Nephron progenitor cell (in vitro differentiated cells): ENCODE measurements at regions not wholly inside any gene's neighbourhood (a gene's known extent, or its start where the extent isn't known, plus 50 kb on each side); places are given as distances from the start of the nearest gene placed in this dataset.

Experiments
- DNase-seq: peaks from one replicate; pipeline ENCODE4 v3.0.0; 2021
- H3K27ac Mint-ChIP-seq: 2 replicates; pipeline ENCODE4 v1.8.0; 2021; ENCODE audit warnings: mild to moderate bottlenecking, moderate library complexity, mixed read lengths
- H3K27me3 Mint-ChIP-seq: 2 replicates; pipeline ENCODE4 v1.8.0; 2021; ENCODE audit warnings: mild to moderate bottlenecking, low read depth, mixed read lengths; ENCODE audit not compliant: poor library complexity
- H3K36me3 Mint-ChIP-seq: 2 replicates; pipeline ENCODE4 v1.8.0; 2021; ENCODE audit warnings: low read depth, mixed read lengths
- H3K4me1 Mint-ChIP-seq: 2 replicates; pipeline ENCODE4 v1.8.0; 2021; ENCODE audit warnings: mixed read lengths
- H3K4me3 Mint-ChIP-seq: 2 replicates; pipeline ENCODE4 v1.8.0; 2021; ENCODE audit warnings: mild to moderate bottlenecking, moderate library complexity, mixed read lengths
- H3K9me3 Mint-ChIP-seq: 2 replicates; pipeline ENCODE4 v1.8.0; 2021; ENCODE audit warnings: mild to moderate bottlenecking, moderate library complexity, mixed read lengths
- TF ChIP-seq, protein P1 (sequence below): fragments of 200-600 bp; sonication (generic); IDR thresholded peaks from 2 replicates; pipeline ENCODE4 v1.5.0; 2021; ENCODE audit warnings: antibody characterized with exemption

DNA sequence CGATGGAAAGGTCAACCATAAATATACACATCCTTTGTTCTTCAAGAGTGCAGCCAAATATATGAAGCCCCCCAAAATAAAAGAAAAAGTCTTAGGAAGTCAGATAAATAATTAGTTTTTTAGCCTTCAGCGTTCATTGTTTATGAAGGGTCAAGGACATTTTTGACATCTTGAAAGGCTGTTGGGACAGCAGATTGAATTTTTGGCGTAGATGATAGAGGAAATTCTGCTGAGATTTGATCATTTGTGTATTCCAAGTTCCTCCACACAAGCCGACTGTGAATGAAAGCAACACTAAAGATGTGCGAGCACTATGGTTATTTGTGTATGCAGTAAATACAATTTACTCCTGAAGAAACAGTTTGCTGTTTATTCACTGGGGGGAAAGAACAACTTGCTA lies 177.8 kb upstream of the PARD3B start:
- no peak for DNase-seq
- Mint-ChIP-seq H3K27me3 (peaks cover 5% of the 10 kb centered on the region), H3K4me1 (peaks cover 23% of the 10 kb centered on the region), H3K9me3 (peaks cover 4% of the 10 kb centered on the region), H3K4me3 (no peak overlapping the region), H3K27ac (no peak overlapping the region), H3K36me3 (no peaks in the 10 kb centered on the region)
- TF ChIP-seq, protein P1, sequence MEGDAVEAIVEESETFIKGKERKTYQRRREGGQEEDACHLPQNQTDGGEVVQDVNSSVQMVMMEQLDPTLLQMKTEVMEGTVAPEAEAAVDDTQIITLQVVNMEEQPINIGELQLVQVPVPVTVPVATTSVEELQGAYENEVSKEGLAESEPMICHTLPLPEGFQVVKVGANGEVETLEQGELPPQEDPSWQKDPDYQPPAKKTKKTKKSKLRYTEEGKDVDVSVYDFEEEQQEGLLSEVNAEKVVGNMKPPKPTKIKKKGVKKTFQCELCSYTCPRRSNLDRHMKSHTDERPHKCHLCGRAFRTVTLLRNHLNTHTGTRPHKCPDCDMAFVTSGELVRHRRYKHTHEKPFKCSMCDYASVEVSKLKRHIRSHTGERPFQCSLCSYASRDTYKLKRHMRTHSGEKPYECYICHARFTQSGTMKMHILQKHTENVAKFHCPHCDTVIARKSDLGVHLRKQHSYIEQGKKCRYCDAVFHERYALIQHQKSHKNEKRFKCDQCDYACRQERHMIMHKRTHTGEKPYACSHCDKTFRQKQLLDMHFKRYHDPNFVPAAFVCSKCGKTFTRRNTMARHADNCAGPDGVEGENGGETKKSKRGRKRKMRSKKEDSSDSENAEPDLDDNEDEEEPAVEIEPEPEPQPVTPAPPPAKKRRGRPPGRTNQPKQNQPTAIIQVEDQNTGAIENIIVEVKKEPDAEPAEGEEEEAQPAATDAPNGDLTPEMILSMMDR: no peak

DNA sequence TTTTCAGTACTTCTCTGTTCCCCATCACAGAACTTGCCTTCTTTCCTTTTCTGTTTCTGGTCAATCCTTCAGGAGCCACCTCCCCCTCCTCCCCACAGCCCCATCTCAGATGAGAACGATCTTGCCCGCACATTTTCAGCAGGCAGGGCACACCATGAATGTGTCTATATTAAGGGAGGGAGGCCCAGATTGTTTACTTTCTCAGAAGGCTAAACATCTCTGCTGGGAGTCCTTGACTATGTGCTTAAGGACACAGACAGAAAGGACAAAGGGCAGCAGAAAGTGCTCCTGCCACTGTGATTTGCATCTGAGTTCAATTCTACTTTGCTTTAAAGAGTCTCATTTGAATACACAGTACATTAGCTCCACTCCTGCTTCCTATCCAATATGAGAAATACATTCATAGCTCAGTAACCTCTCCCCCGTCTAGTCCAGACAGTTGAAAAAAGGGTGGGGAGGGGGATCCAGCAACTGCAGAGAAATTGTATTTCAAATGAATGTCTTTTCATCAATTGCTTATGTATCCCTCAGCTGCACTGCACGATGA lies 175.0 kb upstream of the PARD3B start:
- Mint-ChIP-seq H3K9me3 (peaks cover 23% of the 10 kb centered on the region), H3K4me1 (peaks cover 23% of the 10 kb centered on the region), H3K27me3 (peaks cover 4% of the 10 kb centered on the region), H3K27ac (peak overlapping the region; percentile 3), H3K4me3 (peak overlapping the region; percentile 3), H3K36me3 (no peaks in the 10 kb centered on the region)
- no peak for DNase-seq
- TF ChIP-seq, protein P1: no peak

DNA sequence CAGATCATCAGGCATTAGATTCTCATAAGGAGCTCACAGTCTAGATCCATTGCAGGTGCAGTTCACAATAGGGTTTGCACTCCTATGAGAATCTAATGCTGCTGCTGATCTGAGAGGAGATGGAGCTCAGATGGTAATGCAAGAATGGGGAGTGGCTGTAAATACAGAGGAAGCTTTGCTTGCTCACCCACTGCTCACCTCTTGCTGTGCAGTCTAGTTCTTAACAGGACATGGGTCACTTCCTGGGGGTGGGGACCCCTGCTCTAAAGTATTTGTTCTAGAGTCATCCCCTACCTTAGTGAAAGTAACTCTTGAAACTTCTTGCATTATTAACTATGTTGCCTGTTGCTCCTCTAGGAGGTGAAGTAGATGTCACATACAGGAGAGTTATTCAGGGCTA lies 171.3 kb upstream of the PARD3B start:
- Mint-ChIP-seq H3K4me1 (peaks cover 14% of the 10 kb centered on the region), H3K4me3 (no peak overlapping the region), H3K9me3 (peaks cover 41% of the 10 kb centered on the region), H3K36me3 (peaks cover 4% of the 10 kb centered on the region), H3K27ac (no peak overlapping the region), H3K27me3 (peaks cover 8% of the 10 kb centered on the region)
- DNase-seq: no peak
- TF ChIP-seq, protein P1: no peak

DNA sequence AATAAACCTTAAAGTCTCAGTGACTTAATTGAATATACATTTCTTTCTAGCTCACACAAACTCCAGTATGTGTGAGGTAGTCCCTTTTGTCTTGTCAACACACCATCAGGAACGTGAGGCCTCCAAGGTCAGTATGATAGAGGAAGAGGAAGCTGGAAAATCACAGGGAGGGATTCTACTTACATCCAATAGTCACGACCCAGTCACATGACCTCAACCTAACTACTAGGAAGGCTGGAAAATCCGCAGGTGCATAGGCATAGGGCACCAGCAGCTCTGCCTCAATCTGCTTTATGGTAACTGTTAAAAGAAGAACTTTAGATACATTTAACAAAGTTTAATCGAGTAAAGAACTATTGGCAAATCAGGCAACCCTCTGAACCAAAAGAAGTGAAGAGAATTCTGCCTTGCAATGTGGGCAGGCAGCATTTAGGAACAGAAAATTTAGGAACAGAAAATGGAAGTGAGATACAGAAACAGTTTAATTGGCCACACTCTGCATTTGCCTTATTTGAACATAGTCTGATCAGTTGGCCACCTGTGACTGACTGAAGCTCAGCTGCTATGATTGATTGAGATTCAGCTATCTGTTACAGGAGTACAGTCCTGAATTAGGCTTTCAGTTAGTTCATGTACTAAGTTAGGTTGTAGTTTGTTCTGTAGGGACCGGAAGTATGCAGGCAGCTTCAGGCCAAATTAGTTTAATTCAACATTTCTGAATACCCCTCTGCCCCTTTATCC lies 165.0 kb upstream of the PARD3B start:
- Mint-ChIP-seq H3K27ac (no peak overlapping the region), H3K4me3 (no peak overlapping the region), H3K36me3 (peaks cover 9% of the 10 kb centered on the region), H3K4me1 (no peaks in the 10 kb centered on the region), H3K27me3 (peaks cover 4% of the 10 kb centered on the region), H3K9me3 (peaks cover 44% of the 10 kb centered on the region)
- TF ChIP-seq, protein P1: no peak
- DNase-seq: no peak

DNA sequence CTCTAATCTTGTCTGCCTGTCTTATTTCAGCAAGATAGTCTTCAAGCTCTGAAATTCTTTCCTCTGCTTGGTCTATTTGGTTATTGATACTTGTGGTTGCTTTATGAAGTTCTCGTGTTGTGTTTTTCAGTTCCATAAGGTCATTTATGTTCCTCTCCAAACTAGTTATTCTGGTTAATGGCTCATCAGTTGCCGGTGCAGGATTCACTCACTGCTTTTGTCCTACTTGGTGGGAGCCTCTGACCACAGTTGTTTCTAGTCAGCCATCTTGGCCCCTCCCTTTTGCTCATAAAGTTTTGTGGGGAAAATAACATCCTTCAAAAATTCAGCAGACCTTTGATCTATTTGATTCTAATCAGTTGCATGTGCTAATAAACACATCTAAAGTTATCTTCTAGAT lies 158.6 kb upstream of the PARD3B start:
- H3K36me3 Mint-ChIP-seq: peaks cover 5% of the 10 kb centered on the region
- no peaks in the 10 kb centered on the region for H3K27me3 Mint-ChIP-seq
- no peak for DNase-seq
- H3K4me3 Mint-ChIP-seq: no peak overlapping the region
- no peaks in the 10 kb centered on the region for H3K4me1 Mint-ChIP-seq
- TF ChIP-seq, protein P1: no peak
- H3K27ac Mint-ChIP-seq: no peak overlapping the region
- H3K9me3 Mint-ChIP-seq: peaks cover 28% of the 10 kb centered on the region

DNA sequence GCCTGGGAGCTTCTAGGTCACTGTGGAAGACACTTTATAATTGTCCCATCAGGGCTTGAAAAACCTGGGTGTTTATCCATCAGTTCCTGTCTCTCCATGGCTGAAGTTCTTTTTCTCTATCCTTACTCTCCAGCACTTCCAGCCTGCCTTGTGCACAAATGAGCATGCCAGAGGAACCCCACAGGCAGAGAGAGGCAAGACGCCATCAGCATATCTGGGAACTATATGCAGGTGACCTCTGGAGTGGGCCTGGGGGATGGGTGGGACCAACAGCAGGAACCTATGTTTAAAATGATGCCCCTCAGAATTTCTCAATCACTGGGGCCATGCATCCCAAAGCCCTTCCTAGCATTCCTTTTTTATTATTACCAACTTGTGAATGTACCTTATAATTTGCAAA lies 156.2 kb upstream of the PARD3B start:
- Mint-ChIP-seq H3K27ac (no peak overlapping the region), H3K4me1 (no peaks in the 10 kb centered on the region), H3K9me3 (peaks cover 25% of the 10 kb centered on the region), H3K36me3 (peaks cover 5% of the 10 kb centered on the region), H3K4me3 (no peak overlapping the region), H3K27me3 (no peaks in the 10 kb centered on the region)
- no peak for DNase-seq
- TF ChIP-seq, protein P1: no peak
